ENCODE measurements at regions not wholly inside any gene's neighbourhood (a gene's known extent, or its start where the extent isn't known, plus 50 kb on each side); places are given as distances from the start of the nearest gene placed in this dataset.

GRCh38 chr7:94829987-94830386 lies 77.4 kb upstream of the PPP1R9A start (continued):
- no peak for TF ChIP-seq REST (IDR thresholded peaks at IDR 0.05; ENCODE audit: low read depth)
- TF ChIP-seq CTCF (IDR thresholded peaks at IDR 0.05 in 2 of 3, conservative IDR thresholded peaks at IDR 0.05 in 1 of 3; ENCODE audit: borderline replicate concordance in 1 of 3, insufficient read depth in 1 of 3, low read depth in 2 of 3, low read length in 2 of 3): no peak

GRCh38 chr7:94832051-94832450 lies 75.3 kb upstream of the PPP1R9A start:
- Histone ChIP-seq H3K4me2 (ENCODE audit: low read length) (no peak overlapping the region), H3K27me3 (ENCODE audit: insufficient read depth, low read length) (no peaks in the 10 kb centered on the region), H3K4me3 (replicated peaks in 1 of 2; ENCODE audit: low read depth in 1 of 2, low read length in 2 of 2) (no peak overlapping the region), H3K9me3 (ENCODE audit: control insufficient read depth in 1 of 2, insufficient read depth in 1 of 2, low read depth in 1 of 2, low read length in 2 of 2) (no peaks in the 10 kb centered on the region), H3K9me2 (ENCODE audit: insufficient read depth) (no peaks in the 10 kb centered on the region), H4K20me1 (ENCODE audit: insufficient read depth) (no peaks in the 10 kb centered on the region), H3K4me1 (ENCODE audit: control insufficient read depth in 1 of 2, insufficient read depth in 2 of 2, low read length in 2 of 2) (no peaks in the 10 kb centered on the region), H3K36me3 (ENCODE audit: control insufficient read depth in 1 of 2, insufficient read depth in 2 of 2, low read length in 2 of 2) (no peaks in the 10 kb centered on the region), H3K27ac (ENCODE audit: low read depth, low read length) (no peak overlapping the region), H3K79me2 (ENCODE audit: insufficient read depth, low read length) (no peaks in the 10 kb centered on the region), H2AFZ (ENCODE audit: low read depth, low read length, poor library complexity, severe bottlenecking) (no peak overlapping the region), H3K9ac (ENCODE audit: low read length) (no peak overlapping the region)
- TF ChIP-seq SRF (IDR thresholded peaks at IDR 0.05; ENCODE audit: low read depth) (no peak), ELF1 (IDR thresholded peaks at IDR 0.05; ENCODE audit: borderline replicate concordance, low read depth) (no peak), EZH2 (IDR thresholded peaks at IDR 0.05) (no peak)
- ATAC-seq (no peak), DNase-seq (ENCODE audit: low read depth, low spot score) (no peak)
- CTCF ChIA-PET: no interaction called here
- no TSS peak for BruUV-seq (replicated peaks)
- POLR2A ChIA-PET: no interaction called here
- intact Hi-C loops (cut with micrococcal nuclease): no loop called here
- RAD21 ChIA-PET (ENCODE audit: low non-redundant PET in 1 of 2, low total read pairs in 2 of 2, uncharacterized antibody in 2 of 2, unreplicated experiment in 2 of 2): no interaction called here

All from HCT116 (cell line).